IMR-90 (cell line): ENCODE measurements at regions not wholly inside any gene's neighbourhood (a gene's known extent, or its start where the extent isn't known, plus 50 kb on each side); places are given as distances from the start of the nearest gene placed in this dataset.

ENCODE experiments used
- ATAC-seq: fragments of 200-7000 bp; cut with Tn5 transposase; 2 replicates; pipeline ENCODE4 v1.9.1; 2020; ENCODE audit warnings: low read depth, mild to moderate bottlenecking, moderate library complexity
- BruUV-seq: library from RNA; stranded (reverse); fragments of 400-500 nt; replicated peaks from 2 replicates; lab custom pipeline; 2021; lab: Mats Ljungman, UMichigan
- CTCF ChIA-PET: fragments of 300-600 bp; formaldehyde crosslinking; extraction: SDS; loops from one replicate; lab custom pipeline; 2021; ENCODE audit warnings: antibody characterized with exemption; lab: Yijun Ruan, JAX
- POLR2A ChIA-PET: fragments of 300-600 bp; sonication (Branson Sonifier 250); formaldehyde crosslinking; loops from one replicate; lab custom pipeline; 2022; ENCODE audit warnings: antibody characterized with exemption; ENCODE audit not compliant: unreplicated experiment; lab: Charles Lee
- DNase-seq: peaks from one replicate; pipeline ENCODE4 v3.0.0; 2013
- H2AFZ ChIP-seq: replicated peaks from 2 replicates; pipeline ENCODE3; 2013; ENCODE audit warnings: low read length, mild to moderate bottlenecking; ENCODE audit not compliant: poor library complexity
- H2AK5ac ChIP-seq: 2 replicates; pipeline ENCODE4 v1.6.1; 2013; ENCODE audit warnings: low read depth, low read length, inconsistent platforms
- H2AK9ac ChIP-seq: replicated peaks from 2 replicates; pipeline ENCODE3; 2013; ENCODE audit warnings: mild to moderate bottlenecking, low read depth, low read length, moderate library complexity; ENCODE audit not compliant: poor library complexity
- H2BK120ac ChIP-seq: 2 replicates; pipeline ENCODE4 v1.6.1; 2013; ENCODE audit warnings: low read depth, low read length, inconsistent platforms
- H2BK15ac ChIP-seq: 3 replicates; pipeline ENCODE4 v1.6.1; 2013; ENCODE audit warnings: low read depth, low read length, inconsistent platforms
- H2BK20ac ChIP-seq: 2 replicates; pipeline ENCODE4 v1.6.1; 2013; ENCODE audit warnings: low read depth, mild to moderate bottlenecking, inconsistent platforms, low read length, moderate library complexity
- H2BK5ac ChIP-seq: 2 replicates; pipeline ENCODE4 v1.6.1; 2013; ENCODE audit warnings: mild to moderate bottlenecking, low read depth, low read length, inconsistent platforms; ENCODE audit not compliant: poor library complexity, severe bottlenecking
- H3K14ac ChIP-seq: replicated peaks from 2 replicates; pipeline ENCODE4 v1.6.1; 2013; ENCODE audit warnings: low read depth, low read length, inconsistent platforms
- H3K18ac ChIP-seq: 2 replicates; pipeline ENCODE4 v1.6.1; 2013; ENCODE audit warnings: low read depth, low read length, control low read depth
- H3K23ac ChIP-seq: 2 replicates; pipeline ENCODE4 v1.6.1; 2013; ENCODE audit warnings: low read depth, low read length, inconsistent platforms
- H3K27ac ChIP-seq: 2 replicates; pipeline ENCODE4 v1.5.1; 2013; ENCODE audit warnings: mild to moderate bottlenecking, control low read depth, low read length; ENCODE audit not compliant: insufficient read depth
- H3K27me3 ChIP-seq: 2 replicates; pipeline ENCODE4 v1.6.1; 2013; ENCODE audit warnings: low read length; ENCODE audit not compliant: control insufficient read depth, insufficient read depth
- H3K36me3 ChIP-seq: 2 replicates; pipeline ENCODE4 v1.6.1; 2013; ENCODE audit warnings: low read length, mixed read lengths; ENCODE audit not compliant: control insufficient read depth, insufficient read depth
- H3K4ac ChIP-seq: 2 replicates; pipeline ENCODE4 v1.6.1; 2013; ENCODE audit warnings: low read depth, low read length, inconsistent platforms
- H3K4me1 ChIP-seq: 2 replicates; pipeline ENCODE4 v1.6.1; 2013; ENCODE audit warnings: low read length, mixed read lengths; ENCODE audit not compliant: control insufficient read depth, insufficient read depth
- H3K4me2 ChIP-seq: 2 replicates; pipeline ENCODE4 v1.6.1; 2013; ENCODE audit warnings: low read depth, mild to moderate bottlenecking, control low read depth, low read length, moderate library complexity
- H3K4me3 ChIP-seq: 2 replicates; pipeline ENCODE4 v1.5.1; 2013; ENCODE audit warnings: low read depth, mild to moderate bottlenecking, control low read depth, low read length, moderate library complexity; ENCODE audit not compliant: insufficient read depth
- H3K56ac ChIP-seq: 2 replicates; pipeline ENCODE4 v1.6.1; 2013; ENCODE audit warnings: low read length, inconsistent platforms; ENCODE audit not compliant: insufficient read depth; ENCODE audit errors: extremely low read depth
- H3K79me1 ChIP-seq, 2 experiments: 2 replicates each; pipeline ENCODE4 v1.6.1; 2013; ENCODE audit warnings: low read length in 2 of 2, inconsistent platforms in 1 of 2, low read depth in 1 of 2
- H3K9ac ChIP-seq: 2 replicates; pipeline ENCODE4 v1.6.1; 2013; ENCODE audit warnings: low read depth, low read length, control low read depth
- H3K9me1 ChIP-seq: 2 replicates; pipeline ENCODE4 v1.6.1; 2013; ENCODE audit warnings: low read length, inconsistent platforms; ENCODE audit not compliant: insufficient read depth
- H3K9me3 ChIP-seq: 2 replicates; pipeline ENCODE4 v1.6.1; 2013; ENCODE audit warnings: low read length; ENCODE audit not compliant: control insufficient read depth, insufficient read depth
- H4K20me1 ChIP-seq: 2 replicates; pipeline ENCODE4 v1.6.1; 2013; ENCODE audit warnings: low read length, inconsistent platforms; ENCODE audit not compliant: insufficient read depth
- H4K5ac ChIP-seq: 2 replicates; pipeline ENCODE4 v1.6.1; 2013; ENCODE audit warnings: mild to moderate bottlenecking, low read depth, low read length, control low read depth
- H4K8ac ChIP-seq, 2 experiments: 2 replicates each; pipeline ENCODE4 v1.6.1; 2013; ENCODE audit warnings: low read depth in 2 of 2, low read length in 2 of 2, control low read depth in 1 of 2, inconsistent platforms in 1 of 2
- H4K91ac ChIP-seq: 2 replicates; pipeline ENCODE4 v1.6.1; 2013; ENCODE audit warnings: low read depth, low read length, inconsistent platforms; ENCODE audit not compliant: insufficient read depth
- CHD1 ChIP-seq: IDR thresholded peaks from 2 replicates; pipeline ENCODE4 v1.6.1; 2012; ENCODE audit warnings: low read depth, low read length, improper control_type of control experiment
- ELK1 ChIP-seq: fragments of 150-350 bp; IDR thresholded peaks from 2 replicates; pipeline ENCODE4 v1.6.1; 2016; ENCODE audit warnings: low read depth, mild to moderate bottlenecking, low read length, moderate library complexity, borderline replicate concordance
- FOS ChIP-seq: fragments of 150-350 bp; IDR thresholded peaks from 2 replicates; pipeline ENCODE4 v1.6.1; 2016; ENCODE audit warnings: low read depth, low read length
- MAFK ChIP-seq: IDR thresholded peaks from 2 replicates; pipeline ENCODE4 v1.6.1; 2012; ENCODE audit warnings: low read depth, low read length, improper control_type of control experiment
- MAZ ChIP-seq: IDR thresholded peaks from 2 replicates; pipeline ENCODE4 v1.6.1; 2012; ENCODE audit warnings: low read depth, mild to moderate bottlenecking, low read length, improper control_type of control experiment, moderate library complexity, borderline replicate concordance
- NFE2L2 ChIP-seq: fragments of 150-350 bp; IDR thresholded peaks from 2 replicates; pipeline ENCODE4 v1.6.1; 2016; ENCODE audit warnings: low read depth, mild to moderate bottlenecking, low read length
- POLR2A ChIP-seq: IDR thresholded peaks from 2 replicates; pipeline ENCODE4 v1.6.1; 2012; ENCODE audit warnings: mild to moderate bottlenecking, low read depth, low read length
- RCOR1 ChIP-seq: IDR thresholded peaks from 2 replicates; pipeline ENCODE4 v1.6.1; 2012; ENCODE audit warnings: mild to moderate bottlenecking, low read length, improper control_type of control experiment; ENCODE audit not compliant: insufficient replicate concordance
- RFX5 ChIP-seq: IDR thresholded peaks from 2 replicates; pipeline ENCODE4 v1.8.0; 2012; ENCODE audit warnings: low read depth, mild to moderate bottlenecking, low read length, moderate library complexity
- SMC3 ChIP-seq: fragments of 150-350 bp; IDR thresholded peaks from 2 replicates; pipeline ENCODE4 v1.6.1; 2016; ENCODE audit warnings: low read depth, mild to moderate bottlenecking, antibody characterized with exemption, low read length, moderate library complexity
- WGBS, 2 experiments: methylation state at CpG; one replicate each; pipeline versions ENCODE4 v1.1.5 to v1.1.7; 2013; ENCODE audit warnings: missing lambda C conversion rate in 2 of 2; ENCODE audit not compliant: insufficient read length in 1 of 2; ENCODE audit errors: extremely low coverage in 2 of 2; 5-methylcytosine and 5-hydroxymethylcytosine counted together
- dilution Hi-C: fragments of 300-500 bp; cut with HindIII; formaldehyde crosslinking; loops from one replicate; pipeline ENCODE4 v1.14.3; 2018; ENCODE audit warnings: low sequenced_read_pairs; ENCODE audit not compliant: unreplicated experiment
- in situ Hi-C: fragments of 300-500 bp; cut with MboI; formaldehyde crosslinking; loops from 3 replicates; pipeline ENCODE4 v1.14.3; 2019; ENCODE audit warnings: low sequenced_read_pairs, inconsistent platforms, mixed read lengths
- intact Hi-C: fragments of 100-400 bp; cut with micrococcal nuclease; formaldehyde crosslinking; loops from 2 replicates; pipeline ENCODE4 v1.10.0; 2022
- TF ChIP-seq, protein P1 (sequence below): fragments of 150-350 bp; IDR thresholded peaks from 2 replicates; pipeline ENCODE4 v1.6.1; 2017; ENCODE audit warnings: mild to moderate bottlenecking, antibody characterized with exemption, low read length, low read depth

DNA sequence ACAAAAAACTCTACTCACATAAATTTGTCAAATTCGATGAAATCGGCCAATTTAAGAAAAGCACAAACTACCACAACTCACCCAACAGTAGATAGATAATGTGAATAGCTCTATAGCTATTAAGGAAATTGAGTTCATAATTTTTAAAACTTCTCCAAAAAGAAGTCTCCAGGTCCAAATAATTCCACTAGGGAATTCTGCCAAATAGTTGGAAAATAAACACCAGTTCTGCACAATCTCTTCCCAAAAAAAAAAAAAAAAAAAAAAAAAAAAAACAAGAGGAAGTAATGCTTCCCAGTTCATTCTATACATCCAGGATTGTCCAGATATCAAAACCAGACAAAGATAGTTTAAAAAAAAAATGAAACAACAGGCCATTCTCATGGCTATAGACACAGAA is 164.2 kb downstream of the POLR2M start:
- no peak overlapping the region for H2AK9ac ChIP-seq
- in situ Hi-C loops (no loop called here), dilution Hi-C loops (no loop called here), intact Hi-C loops (no loop called here)
- H3K27me3 ChIP-seq: no peaks in the 10 kb centered on the region
- no peak overlapping the region for H3K56ac ChIP-seq
- no peak overlapping the region for H2BK15ac ChIP-seq
- no peak overlapping the region for H4K8ac ChIP-seq
- no peaks in the 10 kb centered on the region for H3K4me1 ChIP-seq
- no peak overlapping the region for H2BK5ac ChIP-seq
- TF ChIP-seq RFX5 (no peak), FOS (no peak), RCOR1 (no peak), NFE2L2 (no peak), MAFK (no peak), ELK1 (no peak), SMC3 (no peak), MAZ (no peak), CHD1 (no peak), POLR2A (no peak)
- TF ChIP-seq, protein P1, sequence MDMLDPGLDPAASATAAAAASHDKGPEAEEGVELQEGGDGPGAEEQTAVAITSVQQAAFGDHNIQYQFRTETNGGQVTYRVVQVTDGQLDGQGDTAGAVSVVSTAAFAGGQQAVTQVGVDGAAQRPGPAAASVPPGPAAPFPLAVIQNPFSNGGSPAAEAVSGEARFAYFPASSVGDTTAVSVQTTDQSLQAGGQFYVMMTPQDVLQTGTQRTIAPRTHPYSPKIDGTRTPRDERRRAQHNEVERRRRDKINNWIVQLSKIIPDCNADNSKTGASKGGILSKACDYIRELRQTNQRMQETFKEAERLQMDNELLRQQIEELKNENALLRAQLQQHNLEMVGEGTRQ: no peak
- H3K4ac ChIP-seq: no peak overlapping the region
- WGBS, 2 experiments: no CpG with 5 or more reads among the region's 2 CpGs
- no TSS peak for BruUV-seq
- H3K36me3 ChIP-seq: no peaks in the 10 kb centered on the region
- no peak overlapping the region for H2BK20ac ChIP-seq
- H3K23ac ChIP-seq: no peak overlapping the region
- H3K14ac ChIP-seq: no peak overlapping the region
- no peaks in the 10 kb centered on the region for H3K79me1 ChIP-seq
- no peak overlapping the region for H2BK120ac ChIP-seq
- no peak overlapping the region for H4K91ac ChIP-seq
- no peaks in the 10 kb centered on the region for H3K9me3 ChIP-seq
- ATAC-seq (no peak), DNase-seq (no peak)
- no peak overlapping the region for H2AK5ac ChIP-seq
- ChIA-PET CTCF (interaction anchor here (0.6 to 3.3 kb wide), 3 partner anchors 9 to 24 kb away, joined by 4 to 10 read pairs (median 7); no protein-coding TSS in a partner anchor), POLR2A (no interaction called here)
- no peak overlapping the region for H2AFZ ChIP-seq
- no peak overlapping the region for H3K27ac ChIP-seq
- no peak overlapping the region for H3K4me3 ChIP-seq
- H3K9me1 ChIP-seq: no peaks in the 10 kb centered on the region
- H3K18ac ChIP-seq: no peak overlapping the region
- no peak overlapping the region for H3K9ac ChIP-seq
- no peak overlapping the region for H4K5ac ChIP-seq
- no peak overlapping the region for H3K4me2 ChIP-seq
- H4K20me1 ChIP-seq: no peaks in the 10 kb centered on the region
